Fibroblast of the aortic adventitia (primary cell): ENCODE measurements at regions not wholly inside any gene's neighbourhood (a gene's known extent, or its start where the extent isn't known, plus 50 kb on each side); places are given as distances from the start of the nearest gene placed in this dataset.

Experiments
- DNase-seq: peaks from one replicate; pipeline ENCODE4 v3.0.0-alpha.2; 2010; ENCODE audit warnings: low read depth
- H3K4me3 ChIP-seq: 2 replicates; pipeline ENCODE4 v1.5.1; 2011; ENCODE audit warnings: low read depth, mild to moderate bottlenecking, control low read depth, low read length, moderate library complexity
- TF ChIP-seq, protein P1 (sequence below): IDR thresholded peaks from 2 replicates; pipeline ENCODE4 v1.5.1; 2011; ENCODE audit warnings: mild to moderate bottlenecking, low read length, control low read depth, inconsistent platforms; ENCODE audit not compliant: insufficient read depth

DNA sequence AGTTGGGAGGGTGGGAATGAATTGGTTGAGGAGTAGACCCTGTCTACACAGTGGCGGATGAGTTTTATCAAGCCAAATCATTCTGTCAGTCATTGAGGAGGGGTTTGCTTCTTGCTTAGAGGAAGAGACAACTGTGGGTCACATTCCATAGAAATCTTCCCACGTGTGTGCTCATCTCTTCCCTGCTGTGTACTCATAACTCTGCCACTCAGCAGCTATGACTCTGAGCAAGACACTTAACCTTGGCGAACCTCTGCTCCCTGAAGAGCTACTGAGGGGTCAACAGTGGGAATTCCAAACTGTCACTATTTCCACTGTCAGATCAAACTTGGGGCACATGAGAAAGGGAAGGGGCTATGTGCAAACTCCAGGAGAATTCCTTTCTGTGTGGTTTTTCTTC lies 72.6 kb upstream of the COX10 start:
- no peak overlapping the region for H3K4me3 ChIP-seq
- TF ChIP-seq, protein P1, sequence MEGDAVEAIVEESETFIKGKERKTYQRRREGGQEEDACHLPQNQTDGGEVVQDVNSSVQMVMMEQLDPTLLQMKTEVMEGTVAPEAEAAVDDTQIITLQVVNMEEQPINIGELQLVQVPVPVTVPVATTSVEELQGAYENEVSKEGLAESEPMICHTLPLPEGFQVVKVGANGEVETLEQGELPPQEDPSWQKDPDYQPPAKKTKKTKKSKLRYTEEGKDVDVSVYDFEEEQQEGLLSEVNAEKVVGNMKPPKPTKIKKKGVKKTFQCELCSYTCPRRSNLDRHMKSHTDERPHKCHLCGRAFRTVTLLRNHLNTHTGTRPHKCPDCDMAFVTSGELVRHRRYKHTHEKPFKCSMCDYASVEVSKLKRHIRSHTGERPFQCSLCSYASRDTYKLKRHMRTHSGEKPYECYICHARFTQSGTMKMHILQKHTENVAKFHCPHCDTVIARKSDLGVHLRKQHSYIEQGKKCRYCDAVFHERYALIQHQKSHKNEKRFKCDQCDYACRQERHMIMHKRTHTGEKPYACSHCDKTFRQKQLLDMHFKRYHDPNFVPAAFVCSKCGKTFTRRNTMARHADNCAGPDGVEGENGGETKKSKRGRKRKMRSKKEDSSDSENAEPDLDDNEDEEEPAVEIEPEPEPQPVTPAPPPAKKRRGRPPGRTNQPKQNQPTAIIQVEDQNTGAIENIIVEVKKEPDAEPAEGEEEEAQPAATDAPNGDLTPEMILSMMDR, result no peak
- DNase-seq, result no peak

DNA sequence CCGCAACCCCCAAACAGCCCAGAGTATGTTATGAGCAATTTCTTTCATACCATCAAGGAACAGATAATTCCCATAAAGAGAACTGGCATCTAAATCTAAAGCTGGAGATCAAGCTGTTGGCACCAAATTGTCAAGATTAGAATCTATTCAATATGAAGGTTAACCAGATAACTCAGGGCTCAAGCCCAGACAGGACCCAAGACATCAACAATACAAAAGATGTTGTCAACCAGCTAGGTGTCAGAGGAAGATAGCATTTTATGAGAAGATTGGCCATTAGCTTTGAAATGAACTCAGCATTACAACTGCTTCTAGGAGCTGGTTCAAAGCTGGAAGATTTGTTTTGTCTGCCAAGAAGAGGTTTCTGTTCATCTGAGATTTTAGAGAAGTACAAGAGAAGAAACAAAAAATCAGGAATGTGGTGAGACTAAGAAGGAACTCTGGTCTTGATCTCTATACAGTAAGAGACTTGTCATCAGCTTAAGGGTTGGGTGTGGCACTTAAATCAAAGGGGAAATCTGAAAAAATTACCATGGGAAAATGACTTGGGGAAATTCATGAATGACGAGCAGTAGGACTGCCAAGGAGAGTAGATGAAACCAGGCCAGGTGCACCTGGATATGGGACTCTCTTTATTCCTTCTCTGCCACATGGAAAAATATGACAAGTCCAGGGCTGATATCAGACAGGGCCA lies 64.2 kb upstream of the COX10 start:
- TF ChIP-seq, protein P1, result no peak
- DNase-seq, result no peak
- no peak overlapping the region for H3K4me3 ChIP-seq

GRCh38 chr17:14006249-14006942 lies 62.9 kb upstream of the COX10 start:
- TF ChIP-seq, protein P1, result no peak
- DNase-seq, result no peak
- H3K4me3 ChIP-seq, result no peak overlapping the region

DNA sequence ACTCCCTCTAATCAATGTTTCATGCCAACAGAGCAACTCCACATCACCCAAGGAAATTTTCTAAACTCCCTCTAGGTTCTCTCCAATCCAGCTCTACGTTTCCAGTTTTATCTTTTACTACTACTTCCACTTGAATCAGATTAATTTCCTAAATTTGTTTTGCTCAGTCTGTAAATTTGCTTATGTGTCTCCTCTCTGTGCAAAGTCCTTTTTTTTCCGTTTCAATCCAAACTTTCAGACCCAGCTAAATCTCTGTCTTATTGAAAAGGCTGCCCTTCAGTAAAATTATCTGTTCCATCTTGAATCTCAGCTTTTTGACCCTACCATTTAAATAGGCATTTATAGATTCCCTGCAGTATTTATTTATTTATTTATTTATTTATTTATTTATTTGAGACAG lies 61.4 kb upstream of the COX10 start:
- TF ChIP-seq, protein P1, result no peak
- no peak overlapping the region for H3K4me3 ChIP-seq
- no peak for DNase-seq

DNA sequence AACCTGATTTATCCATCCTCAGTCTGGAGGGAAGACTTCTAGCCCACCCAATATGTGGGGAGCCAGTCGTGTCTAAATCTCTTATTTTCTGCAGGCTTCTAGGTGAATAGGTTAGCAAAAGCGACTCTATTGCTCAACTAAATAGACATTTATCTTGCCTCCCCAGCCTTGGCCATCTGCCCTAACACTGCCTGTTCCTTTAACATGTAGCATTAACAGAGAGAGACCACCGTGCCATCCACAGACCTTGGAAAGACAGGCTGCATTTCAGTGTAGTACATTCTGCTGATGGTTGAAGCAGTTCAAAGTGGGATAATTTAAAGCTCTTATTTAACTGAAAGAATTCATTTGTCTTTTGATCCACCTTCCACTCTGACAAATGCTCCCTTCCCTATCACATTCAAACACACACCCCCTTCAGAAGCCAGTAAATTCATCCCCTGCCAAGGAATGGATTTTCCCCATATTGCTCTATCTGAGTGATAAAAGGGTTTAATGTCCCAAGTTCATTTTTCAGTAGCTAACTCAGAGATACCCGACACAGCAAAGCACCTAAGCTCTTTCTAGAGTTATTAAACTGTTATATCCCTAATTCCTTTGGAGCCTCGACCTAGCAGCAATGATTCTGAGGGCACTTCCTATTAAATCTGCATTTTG lies 58.1 kb upstream of the COX10 start:
- no peak for DNase-seq
- TF ChIP-seq, protein P1, result no peak
- H3K4me3 ChIP-seq, result no peak overlapping the region

- H3K4me3 ChIP-seq, result no peak overlapping the region
- DNase-seq, result no peak
- TF ChIP-seq, protein P1, result no peak
Observed at GRCh38 chr17:14011740-14012405, 57.4 kb upstream of the COX10 start.
